Heart left ventricle (tissue), 13 donors: ENCODE measurements at regions not wholly inside any gene's neighbourhood (a gene's known extent, or its start where the extent isn't known, plus 50 kb on each side); places are given as distances from the start of the nearest gene placed in this dataset.

Source experiments
- POLR2A ChIP-seq, 2 donors: fragments of 450-650 bp; IDR thresholded peaks; one replicate each; pipeline ENCODE4 v1.6.1; 2017; ENCODE audit warnings: antibody characterized with exemption in 2 of 2, mild to moderate bottlenecking in 2 of 2, moderate library complexity in 2 of 2
- TF ChIP-seq, protein P1 (sequence below), 12 donors: fragments of 200-600 bp; sonication (generic) in 4 of 12; IDR thresholded peaks; one replicate each; pipeline versions ENCODE4 v1.5.0 to v1.8.0; 2018 to 2022; ENCODE audit warnings: antibody characterized with exemption in 12 of 12, mild to moderate bottlenecking in 5 of 12
- donor health status: ischemic (EF 13 %, LVEDD 7.1; RV severe dilation, severe dysfunction).
- donor health status: DM: no; HTN: yes; CAD: no.
- donor health status: DM: no; HTN: no; CAD: no.
- donor health status: ischemic (EF 25% LVEDD 6.9; RV normal size, moderate dysfunction).
- donor health status: ischemic (EF 25% LVEDD 5.7; RV mildly dilated, moderate dysfunction).
- donor health status: ischemic (EF 35%, LVEDD 5.7; RV mildly dilated, moderate dysfunction).
- donor health status: nonischemic (EF 11% LVEDD 7.7; RV severe dilation, severe dysfunction).
- donor health status: DM: yes; HTN: yes; CAD: no.
- donor health status: PGD.
- donor health status: ischemic (EF 29% LVEDD 5.4; RV normal size, mild dysfunction).
- donor health status: nonischemic (EF 23%, LVEDD 6.1; RV moderate dilation, normal function).

DNA sequence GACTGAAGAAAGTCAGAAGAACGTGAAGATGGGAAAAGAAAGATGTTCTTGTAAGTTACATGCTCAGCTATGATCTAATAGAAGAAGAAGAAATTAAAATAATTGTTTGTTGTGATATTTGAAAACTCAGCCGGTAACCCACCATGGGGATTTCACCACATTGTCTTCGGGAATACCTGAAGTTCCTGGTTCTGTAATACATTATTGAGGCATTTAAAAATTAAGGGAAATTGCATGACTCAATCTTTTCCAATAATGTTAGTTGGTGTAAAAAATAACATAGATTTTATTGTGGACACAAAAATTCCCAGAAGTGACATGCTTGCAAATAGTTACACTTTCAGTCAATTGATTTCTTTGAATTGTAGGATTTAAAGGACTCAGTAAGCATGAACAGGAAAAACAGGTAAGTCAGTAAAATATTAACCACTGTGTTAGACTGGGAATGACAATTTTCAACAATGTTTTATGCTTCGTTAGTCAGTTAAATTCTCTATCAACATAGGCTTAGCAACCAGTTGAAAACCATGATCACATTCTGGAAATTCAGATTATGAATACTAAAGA is 745.1 kb downstream of the LTN1 start:
- TF ChIP-seq, protein P1, sequence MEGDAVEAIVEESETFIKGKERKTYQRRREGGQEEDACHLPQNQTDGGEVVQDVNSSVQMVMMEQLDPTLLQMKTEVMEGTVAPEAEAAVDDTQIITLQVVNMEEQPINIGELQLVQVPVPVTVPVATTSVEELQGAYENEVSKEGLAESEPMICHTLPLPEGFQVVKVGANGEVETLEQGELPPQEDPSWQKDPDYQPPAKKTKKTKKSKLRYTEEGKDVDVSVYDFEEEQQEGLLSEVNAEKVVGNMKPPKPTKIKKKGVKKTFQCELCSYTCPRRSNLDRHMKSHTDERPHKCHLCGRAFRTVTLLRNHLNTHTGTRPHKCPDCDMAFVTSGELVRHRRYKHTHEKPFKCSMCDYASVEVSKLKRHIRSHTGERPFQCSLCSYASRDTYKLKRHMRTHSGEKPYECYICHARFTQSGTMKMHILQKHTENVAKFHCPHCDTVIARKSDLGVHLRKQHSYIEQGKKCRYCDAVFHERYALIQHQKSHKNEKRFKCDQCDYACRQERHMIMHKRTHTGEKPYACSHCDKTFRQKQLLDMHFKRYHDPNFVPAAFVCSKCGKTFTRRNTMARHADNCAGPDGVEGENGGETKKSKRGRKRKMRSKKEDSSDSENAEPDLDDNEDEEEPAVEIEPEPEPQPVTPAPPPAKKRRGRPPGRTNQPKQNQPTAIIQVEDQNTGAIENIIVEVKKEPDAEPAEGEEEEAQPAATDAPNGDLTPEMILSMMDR (IDR thresholded peaks at IDR 0.05) = no peak
- TF ChIP-seq POLR2A (IDR thresholded peaks at IDR 0.05) = no peak
